GM18909 (cell line): ENCODE measurements at regions not wholly inside any gene's neighbourhood (a gene's known extent, or its start where the extent isn't known, plus 50 kb on each side); places are given as distances from the start of the nearest gene placed in this dataset.

ENCODE experiments used
- ATAC-seq: cut with Tn5 transposase; IDR thresholded peaks from one replicate; pipeline ENCODE4 v1.9.1; 2021; ENCODE audit warnings: mild to moderate bottlenecking; ENCODE audit not compliant: unreplicated experiment, poor library complexity

- no peak for ATAC-seq
These were observed 321.0 kb upstream of the SNX7 start for GRCh38 chr1:98340511-98340910.

DNA sequence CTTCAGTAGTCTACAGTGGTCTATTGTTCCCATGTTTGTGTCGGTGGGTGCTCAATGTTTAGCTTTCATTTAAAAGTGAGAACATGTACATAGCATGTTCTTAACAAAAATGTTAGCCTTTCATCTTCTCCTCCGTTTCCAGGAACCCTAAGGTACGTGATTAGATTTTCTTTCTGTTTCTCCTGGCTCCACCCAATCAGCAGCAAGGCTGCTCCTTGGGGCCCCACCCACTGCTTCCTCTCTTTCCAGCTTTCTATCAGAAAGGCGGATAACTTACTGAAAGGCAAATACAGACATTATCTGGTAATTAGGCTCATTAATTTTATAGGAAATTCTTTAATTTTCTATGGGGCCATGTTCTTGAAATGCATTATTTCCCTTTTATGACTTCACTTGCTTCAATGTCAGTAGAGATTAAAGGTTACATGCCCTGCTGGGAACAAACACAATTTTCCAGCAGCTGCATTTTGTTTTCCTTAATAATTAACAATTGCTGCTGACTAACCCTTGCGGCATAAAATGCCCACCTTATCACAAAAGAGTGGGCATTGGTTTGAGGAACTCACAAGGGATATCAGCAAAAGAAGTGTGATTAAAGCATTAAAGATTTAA, 324.9 kb upstream of the SNX7 start:
- no peak for ATAC-seq

- no peak for ATAC-seq
These were observed 327.6 kb upstream of the SNX7 start for GRCh38 chr1:98333936-98334335.

- ATAC-seq = no peak
These were observed 328.1 kb upstream of the SNX7 start for GRCh38 chr1:98333406-98333805.

DNA sequence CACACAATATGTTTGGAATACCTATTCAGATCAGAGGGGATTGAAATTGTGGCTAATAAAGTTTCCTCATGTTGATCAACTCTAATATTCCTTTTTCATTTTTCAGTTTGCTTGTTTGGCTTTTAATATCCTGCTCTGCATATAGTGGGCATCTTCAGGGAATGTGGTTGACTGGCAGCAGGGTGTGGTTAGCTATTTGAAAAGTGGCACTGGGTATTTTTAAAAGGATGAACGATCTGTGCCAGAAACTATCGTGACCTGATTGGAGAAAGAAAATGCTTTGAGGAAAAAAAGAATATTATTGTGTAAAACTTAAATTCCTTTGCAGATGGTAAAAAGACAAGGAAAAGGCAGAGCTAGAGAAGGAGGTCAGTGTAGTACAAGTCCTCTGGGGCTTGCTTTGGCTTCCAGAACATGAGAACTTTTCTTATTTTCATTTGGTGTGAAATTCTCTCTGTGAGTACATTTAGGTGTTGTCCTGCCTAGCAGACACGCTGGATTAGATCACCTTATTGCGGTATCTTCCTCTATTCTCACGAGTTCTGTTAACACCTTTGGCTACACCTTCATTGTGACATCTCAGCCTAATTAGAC, 329.7 kb upstream of the SNX7 start:
- no peak for ATAC-seq

DNA sequence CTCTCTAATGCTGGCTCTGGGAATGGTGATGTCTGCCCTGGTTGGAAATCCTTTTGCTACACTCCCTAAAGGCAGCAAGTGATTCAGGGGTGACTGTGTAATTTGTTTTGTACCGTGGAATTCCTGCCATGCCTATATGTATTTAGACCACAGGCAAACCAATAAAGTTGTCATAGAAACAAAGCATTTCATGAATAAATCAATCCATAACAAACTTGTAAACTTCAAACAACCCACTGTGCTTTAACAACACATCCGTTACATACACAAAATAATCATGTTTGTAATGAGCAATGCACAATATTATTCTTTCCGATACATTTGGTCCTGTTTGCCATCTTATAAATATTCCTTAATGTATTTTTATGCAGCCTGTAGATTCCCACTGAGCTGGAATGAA, 330.3 kb upstream of the SNX7 start:
- no peak for ATAC-seq

GRCh38 chr1:98330224-98330623, 331.3 kb upstream of the SNX7 start:
- ATAC-seq = no peak

GRCh38 chr1:98328855-98329254, 332.7 kb upstream of the SNX7 start:
- no peak for ATAC-seq

DNA sequence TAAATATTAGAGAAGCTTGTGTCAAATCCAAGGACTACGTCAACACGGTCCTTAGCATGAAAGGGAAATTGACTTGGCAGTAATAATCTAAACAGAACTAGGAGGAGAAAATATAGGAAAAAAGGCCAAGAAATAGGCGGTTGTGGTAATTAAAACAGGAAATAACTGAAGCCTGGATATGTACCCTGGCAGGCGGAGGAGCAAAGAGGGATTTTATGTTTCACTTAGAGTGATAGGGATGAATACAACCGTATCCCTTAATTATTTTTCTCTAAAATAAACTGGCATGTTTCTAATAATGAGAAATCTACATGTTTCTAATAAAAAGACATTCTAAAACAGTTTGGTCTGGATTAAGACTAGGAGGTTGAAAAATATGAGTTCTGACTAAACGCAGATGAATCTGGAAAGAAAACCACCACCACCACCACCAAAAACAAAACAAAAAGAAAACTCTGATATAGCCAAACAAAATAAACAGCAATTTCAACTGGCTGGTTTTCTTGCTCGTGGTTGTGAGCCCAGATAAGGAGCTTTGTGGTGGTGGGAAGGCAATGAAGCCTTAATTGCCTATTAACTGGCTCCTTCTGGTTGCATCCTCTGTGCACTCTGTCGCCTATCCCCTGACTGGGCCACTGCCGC, 334.2 kb upstream of the SNX7 start:
- ATAC-seq = no peak

DNA sequence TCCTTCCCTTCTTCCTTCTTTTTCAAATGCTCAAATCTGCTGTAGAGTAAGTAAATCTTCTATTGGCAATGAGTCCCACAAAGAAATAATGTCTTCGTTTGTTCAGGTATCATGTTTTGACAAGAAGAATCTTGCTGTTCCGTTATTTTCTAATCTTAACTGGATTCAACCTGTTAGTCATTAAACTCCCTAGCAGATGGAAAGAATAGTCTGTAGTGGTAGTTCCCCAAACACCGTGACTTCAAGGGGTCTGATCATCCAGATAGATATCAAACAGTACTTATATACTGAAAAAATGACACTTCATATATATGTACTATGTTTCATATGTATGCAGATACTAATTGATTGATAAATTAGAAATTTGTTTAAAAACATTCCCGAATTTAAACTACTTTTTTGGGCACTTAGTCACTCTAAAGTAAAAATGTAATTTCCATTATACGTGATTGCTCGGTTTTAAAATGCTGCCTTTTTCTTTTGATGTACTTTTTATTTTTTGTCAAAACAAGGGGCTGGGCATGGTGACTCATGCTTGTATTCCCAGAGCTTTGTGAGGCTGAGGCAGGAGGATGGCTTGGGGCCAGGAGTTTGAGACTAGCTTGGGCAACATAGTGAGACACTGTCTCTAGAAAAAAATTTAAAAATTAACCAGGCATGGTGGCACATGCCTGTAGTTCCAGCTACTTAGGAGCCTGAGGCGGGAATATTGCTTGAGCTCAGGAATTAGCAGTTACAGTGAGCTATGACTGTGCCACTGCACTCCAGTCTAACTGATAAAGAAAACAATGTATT, 335.7 kb upstream of the SNX7 start:
- no peak for ATAC-seq

- ATAC-seq = no peak
These were observed 337.6 kb upstream of the SNX7 start for GRCh38 chr1:98323906-98324358.

DNA sequence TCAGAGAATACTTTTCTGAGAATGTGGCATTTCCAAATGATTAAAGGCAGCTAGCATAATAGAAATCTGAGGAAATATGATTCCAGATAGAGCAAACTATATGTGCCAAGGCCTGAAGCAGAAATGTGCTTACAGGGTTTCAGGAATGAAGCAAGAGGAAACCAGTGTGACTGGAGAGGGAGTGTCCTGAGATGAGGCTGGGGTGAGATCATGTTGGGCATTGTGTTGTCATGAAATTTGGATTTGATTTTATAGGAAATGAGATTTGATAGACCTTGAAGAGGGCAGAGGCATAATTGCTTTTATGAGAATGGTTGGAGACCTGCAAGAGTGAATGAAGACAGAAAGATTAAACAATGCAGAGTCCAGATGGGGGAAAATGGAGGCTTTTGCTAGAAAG, 338.1 kb upstream of the SNX7 start:
- ATAC-seq = no peak

- no peak for ATAC-seq
These were observed 338.6 kb upstream of the SNX7 start for GRCh38 chr1:98322966-98323365.

GRCh38 chr1:98322086-98322485, 339.4 kb upstream of the SNX7 start:
- ATAC-seq = no peak

GRCh38 chr1:98321191-98321590, 340.3 kb upstream of the SNX7 start:
- ATAC-seq = no peak

GRCh38 chr1:98316286-98316905, 345.1 kb upstream of the SNX7 start:
- no peak for ATAC-seq

DNA sequence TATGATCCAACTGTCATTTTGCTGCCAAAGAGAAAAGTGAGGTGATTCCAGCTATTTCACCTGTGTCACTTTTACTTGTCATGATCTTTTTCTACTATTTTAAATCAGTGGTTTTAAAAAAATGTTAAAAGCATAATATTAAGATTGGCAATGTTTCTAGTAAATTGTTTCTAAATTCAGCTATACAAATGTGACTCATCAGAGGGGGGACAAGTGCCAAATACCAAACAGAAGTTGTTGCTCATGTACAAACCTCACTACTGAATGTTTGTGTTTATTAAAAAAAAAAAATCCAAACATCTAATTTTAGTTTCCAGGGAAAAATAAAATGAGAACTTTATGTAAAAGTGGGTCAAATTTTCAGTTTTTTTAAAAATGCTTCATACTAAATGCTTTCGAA, 346.2 kb upstream of the SNX7 start:
- no peak for ATAC-seq

DNA sequence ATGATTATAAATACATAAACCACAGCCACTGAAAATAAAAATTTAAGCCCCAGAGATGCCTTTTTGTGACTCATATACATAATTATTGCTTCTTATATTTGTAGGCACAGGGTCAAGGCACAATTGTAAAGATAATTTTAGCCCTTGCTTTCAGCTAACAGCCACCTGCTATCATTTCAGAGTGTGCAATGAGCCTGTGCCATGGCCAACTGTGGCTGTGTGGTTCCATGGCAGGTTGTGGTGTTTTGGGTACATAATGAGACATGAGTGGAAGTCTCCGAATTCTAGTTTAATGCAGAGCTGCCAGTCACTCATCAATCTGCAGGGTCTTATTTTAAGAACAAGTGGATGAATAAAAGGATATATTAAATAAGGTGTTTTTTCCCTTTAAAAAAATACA, 346.9 kb upstream of the SNX7 start:
- no peak for ATAC-seq

- no peak for ATAC-seq
These were observed 354.9 kb upstream of the SNX7 start for GRCh38 chr1:98306517-98307089.

GRCh38 chr1:98305362-98305761, 356.2 kb upstream of the SNX7 start:
- no peak for ATAC-seq
